ENCODE measurements at regions not wholly inside any gene's neighbourhood (a gene's known extent, or its start where the extent isn't known, plus 50 kb on each side); places are given as distances from the start of the nearest gene placed in this dataset.
"Not testable (repeated sequence)": the region's sequence is repeated elsewhere in the genome, so short reads cannot be mapped to it uniquely, and the experiment has no call there.

DNA sequence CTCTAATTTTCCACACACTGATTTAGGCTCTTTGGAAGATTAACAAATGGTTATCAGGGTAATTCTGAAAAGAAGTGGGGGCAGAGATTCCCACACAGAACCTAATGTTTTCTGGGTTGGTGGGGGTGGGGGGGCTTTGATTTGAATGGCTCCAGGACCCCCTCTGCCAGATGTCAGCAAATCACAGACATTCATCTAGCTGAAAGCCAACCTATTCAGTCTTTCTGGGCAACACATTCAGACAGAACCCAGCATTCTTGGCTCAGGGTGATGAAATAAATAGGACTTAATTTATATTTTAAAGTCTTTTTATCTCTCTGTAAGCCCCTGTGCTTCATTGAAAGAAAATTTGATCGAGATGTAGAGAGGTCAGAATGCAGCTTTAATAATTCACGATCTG, 533.2 kb downstream of the XYLT1 start:
- no peak for DNase-seq (ENCODE audit: low read depth, low spot score)

DNA sequence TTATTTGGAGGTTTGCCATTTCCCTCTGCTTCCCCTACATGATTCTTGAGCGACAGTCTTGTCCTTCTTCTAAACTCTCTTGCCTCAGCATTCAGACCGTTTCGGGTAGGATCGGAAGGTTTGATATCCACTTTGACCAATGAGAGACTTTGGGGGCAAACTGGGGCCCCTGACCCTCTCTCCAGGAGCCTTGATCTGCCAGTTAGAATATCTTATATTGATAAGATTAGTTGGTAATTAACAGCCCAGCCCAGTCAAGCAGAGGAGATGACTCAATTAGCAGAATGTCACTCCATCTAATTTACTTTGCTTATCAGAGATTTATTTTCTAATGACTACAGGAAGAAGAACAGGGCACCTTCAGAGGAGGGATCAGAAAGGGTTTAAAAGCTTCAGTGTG, 532.8 kb downstream of the XYLT1 start:
- no peak for DNase-seq (ENCODE audit: low read depth, low spot score)

DNA sequence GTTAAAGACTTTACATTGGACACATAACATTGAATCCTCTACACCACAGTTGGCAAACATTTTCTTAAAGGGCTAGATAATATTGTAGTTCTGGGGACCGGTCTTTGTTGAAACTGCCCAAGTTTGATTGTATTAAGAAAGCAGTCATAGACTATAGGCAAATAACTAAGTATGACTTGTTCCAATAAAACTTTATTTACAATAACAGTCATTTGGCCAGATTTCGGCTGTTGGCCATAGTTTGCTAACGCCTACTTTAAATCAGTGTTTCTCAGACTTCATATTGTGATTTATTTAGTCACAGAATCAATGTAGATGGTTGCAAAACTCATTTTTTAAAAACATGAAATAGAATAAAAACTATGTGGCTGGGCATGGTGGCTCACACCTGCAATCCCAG, 531.8 kb downstream of the XYLT1 start:
- no peak for DNase-seq (ENCODE audit: low read depth, low spot score)

DNA sequence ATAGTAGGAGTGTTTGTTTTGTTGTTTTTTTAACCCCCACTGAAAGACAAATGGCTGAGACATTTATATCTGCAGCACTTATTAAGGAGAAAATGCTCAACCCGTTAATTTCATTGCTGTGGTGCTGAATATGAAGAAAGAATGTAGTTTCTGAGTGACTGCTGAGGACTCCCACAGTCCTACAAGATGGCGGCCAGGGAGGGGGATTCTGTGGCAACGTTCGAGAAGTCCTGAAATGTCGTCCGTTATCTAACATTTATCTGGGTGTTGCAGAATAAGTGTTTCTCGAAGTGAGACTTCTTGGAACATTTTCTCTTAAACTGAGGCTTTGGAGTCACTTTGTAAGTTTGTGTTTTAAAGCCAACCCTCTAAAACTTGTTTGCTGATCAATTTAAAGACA, 530.4 kb downstream of the XYLT1 start:
- no peak for DNase-seq (ENCODE audit: low read depth, low spot score)

DNA sequence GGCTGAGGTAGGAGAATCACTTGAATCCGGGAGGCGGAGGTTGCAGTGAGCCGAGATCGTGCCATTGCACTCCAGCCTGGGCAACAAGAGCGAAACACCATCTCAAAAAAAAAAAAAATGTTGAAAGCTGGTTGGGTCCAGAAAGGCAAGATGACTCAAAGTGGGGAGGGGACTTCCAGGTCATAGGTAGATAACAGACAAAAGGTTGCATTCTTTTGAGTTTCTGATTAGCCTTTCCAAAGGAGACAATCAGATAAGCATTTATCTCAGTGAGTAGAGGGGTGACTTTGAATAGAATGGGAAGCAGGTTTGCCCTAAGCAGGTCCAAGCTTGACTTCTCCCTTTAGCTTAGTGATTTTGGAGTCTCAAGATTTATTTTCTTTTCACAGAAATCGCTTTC, 527.9 kb downstream of the XYLT1 start:
- not testable (repeated sequence) for DNase-seq (ENCODE audit: low read depth, low spot score)

DNA sequence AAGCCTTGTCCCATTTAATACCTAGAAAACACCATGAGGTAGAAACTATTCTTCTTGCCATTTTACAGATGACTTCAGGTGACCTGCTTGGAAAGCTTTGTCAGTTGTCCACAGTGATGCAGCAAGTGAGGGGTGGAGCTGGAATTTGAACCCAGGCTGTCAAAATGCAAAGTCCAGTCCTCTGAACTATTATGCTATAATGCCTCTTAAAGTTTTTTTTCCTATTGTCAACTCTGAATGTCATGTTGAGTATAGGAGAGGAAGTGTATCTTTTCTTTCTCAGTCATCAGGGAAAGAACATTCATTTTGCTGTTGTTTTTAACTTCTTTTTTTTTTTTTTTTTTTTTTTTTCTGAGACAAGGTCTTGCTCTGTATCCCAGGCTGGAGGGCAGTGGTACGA, 525.6 kb downstream of the XYLT1 start:
- no peak for DNase-seq (ENCODE audit: low read depth, low spot score)

DNA sequence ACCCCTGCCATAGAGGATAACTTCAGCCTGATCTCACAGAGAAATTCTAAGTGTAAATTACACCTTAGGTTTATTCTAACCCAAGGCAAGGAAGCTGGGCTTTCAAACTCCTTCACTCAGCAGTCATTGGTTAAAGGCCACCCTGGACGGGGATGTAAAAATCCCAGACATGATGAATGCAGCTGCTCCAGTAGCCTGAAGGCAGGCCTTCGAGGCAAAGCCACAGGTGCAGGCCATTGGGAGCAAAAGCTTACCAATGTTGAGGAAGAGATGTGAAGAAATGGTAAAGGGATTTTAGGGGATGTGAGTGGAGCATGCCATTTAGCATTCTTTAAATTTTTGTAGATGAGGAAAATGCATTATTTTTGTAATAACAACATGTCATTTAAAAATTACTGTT, 514.4 kb downstream of the XYLT1 start:
- no peak for DNase-seq (ENCODE audit: low read depth, low spot score)

DNA sequence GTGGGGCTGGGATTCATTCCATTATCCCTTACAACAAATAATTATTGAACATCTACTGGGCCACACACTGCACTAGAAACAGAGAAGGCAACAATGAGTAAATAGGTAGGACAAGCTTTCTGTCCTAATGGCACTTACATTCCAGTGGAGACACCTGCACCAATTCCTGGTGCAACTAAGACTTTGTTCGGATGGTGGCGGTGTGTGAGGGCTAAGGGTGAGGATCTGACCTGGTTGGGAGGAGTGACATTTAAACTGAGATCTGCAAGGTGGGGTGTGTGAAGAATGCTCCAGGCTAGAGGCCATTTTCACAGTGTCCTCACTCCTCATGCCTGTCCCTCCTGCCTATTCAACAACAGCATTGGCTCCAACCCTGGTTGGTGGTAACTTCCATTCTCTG, 510.0 kb downstream of the XYLT1 start:
- DNase-seq (ENCODE audit: low read depth, low spot score): no peak

DNA sequence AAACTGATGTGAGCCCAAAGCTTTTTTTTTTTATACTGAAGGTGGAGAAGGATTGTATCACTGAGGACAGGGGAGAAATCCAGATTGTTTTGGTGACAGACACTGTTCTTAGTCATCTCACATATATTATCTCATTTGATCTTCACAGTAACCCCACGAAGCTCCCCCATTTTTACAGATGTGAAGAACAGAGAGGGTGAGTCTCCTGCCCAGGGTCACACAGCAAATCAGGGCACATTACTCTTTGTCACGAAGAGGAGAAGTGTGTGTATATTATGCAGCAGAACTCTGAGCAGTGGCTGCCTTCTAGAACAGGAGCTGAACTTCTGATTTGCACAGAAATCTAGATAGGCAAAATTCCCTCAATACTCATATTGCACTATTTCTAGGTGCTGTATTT, 504.3 kb downstream of the XYLT1 start:
- DNase-seq (ENCODE audit: low read depth, low spot score): no peak

DNA sequence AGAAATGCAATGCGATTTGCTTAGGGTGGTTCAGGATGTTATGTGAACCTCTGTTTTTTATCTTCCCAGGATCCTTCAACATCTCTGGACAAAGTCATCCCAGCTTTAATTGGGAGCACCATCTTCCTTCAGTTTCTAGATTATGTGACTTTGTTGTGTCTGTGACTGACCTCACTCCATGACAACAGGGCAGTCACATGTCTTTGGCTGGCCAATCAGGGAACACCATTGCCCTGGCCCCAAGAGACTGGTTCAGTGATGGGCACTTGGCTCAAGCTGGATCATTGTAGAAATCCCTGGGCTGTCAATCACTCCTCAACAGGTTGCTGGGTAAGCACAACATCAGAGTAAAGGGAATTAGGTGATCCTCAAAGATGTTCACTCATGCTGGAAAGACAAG, 499.7 kb downstream of the XYLT1 start:
- DNase-seq (ENCODE audit: low read depth, low spot score): no peak

DNA sequence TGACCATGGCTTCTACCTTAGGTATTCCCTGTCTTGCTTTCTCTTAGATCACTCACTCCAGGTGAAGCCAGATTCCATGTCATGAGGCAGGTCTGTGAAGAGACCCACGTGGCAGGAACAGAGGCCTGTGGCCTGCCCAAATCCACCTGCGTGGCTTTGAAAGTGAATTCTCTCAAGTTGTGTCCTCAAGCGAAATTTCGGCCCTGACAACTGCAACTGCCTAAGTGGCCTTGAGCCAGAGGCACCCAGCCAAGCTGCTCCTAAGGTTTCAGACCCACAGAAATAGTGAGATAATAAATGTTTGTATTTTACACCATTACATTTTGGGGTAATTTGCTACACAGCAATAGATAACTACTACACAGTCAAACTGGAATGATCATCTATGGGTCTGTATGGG, 497.9 kb downstream of the XYLT1 start:
- DNase-seq (ENCODE audit: low read depth, low spot score): no peak

DNA sequence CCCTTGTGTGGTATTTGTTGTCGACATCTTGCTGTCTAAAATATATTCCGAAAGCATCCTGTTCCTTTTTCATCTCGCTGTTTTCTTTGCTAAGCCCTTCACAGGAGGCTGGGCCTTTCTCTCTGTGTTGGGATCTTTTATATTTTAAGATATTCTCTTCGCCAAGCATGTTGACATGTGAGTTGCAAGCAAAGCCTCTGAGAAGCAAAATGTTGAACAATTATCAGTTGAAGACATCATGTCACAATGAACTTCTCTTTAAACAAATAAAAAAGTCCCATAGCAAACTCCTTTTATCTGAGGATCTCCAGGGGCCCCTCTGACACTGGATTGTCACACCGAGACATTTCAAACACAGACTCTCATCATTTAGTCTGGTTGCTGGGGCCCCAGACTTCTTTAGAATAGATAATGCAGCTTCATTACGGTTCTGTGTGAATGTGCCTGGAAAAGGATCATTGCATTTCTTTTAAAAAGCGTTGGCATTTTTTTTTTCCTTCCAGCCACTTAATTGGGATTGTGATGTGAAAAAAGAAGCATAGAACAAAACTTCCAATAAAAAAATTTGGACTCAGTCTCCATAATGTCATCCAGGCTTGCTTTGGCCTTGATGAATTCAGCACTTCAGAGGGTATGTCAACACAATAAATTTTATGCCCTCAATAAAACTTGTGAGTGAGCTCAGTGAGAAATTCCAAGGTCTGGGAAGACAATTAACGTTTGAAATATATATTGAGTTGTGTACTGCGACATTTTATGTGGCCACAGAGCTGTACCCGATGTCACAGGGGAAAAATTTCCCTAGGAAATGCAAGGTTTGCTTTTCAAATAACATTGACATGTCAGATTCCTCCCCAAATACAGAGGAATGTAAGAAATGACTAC, 496.8 kb downstream of the XYLT1 start:
- DNase-seq (ENCODE audit: low read depth, low spot score): no peak

DNA sequence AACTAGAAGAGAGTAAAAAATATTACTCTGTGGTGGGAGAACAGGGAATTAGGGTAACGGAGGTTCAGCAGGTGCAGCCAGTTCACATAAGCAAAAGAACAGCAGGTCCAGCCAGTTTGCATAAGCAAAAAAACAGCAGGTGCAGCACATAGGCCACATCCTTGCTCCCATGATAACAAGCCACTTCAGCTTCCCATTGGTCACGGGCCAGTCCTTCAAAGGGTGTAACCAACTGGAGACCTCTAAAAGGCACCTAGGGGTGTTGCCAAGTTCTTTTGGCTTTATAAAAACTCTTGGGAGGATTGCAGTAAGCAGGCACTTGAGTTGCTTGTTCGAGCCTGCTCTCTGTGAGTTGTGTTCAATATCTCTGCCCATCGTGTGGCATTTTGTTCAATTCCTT, 488.1 kb downstream of the XYLT1 start:
- DNase-seq (ENCODE audit: low read depth, low spot score): no peak

DNA sequence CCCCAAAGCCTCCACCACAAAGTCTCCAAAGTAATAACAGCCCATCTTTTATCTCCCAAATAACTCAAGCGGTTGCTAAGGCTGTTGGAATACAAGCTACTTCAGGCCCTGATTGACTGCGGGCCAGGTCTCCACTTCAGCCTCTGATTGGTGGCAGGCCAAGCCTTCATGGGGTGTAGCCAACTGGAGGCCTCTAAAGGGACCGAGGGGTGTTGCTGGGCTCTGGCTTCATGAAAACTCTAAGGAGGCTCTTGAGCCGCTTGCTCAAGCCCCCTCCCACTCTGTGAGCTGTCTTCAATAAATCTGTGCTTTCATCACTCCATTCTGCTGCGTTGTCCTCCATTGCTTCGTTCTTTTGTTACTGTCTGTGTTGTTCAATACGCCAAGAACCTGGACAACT, 487.2 kb downstream of the XYLT1 start:
- DNase-seq (ENCODE audit: low read depth, low spot score): no peak

DNA sequence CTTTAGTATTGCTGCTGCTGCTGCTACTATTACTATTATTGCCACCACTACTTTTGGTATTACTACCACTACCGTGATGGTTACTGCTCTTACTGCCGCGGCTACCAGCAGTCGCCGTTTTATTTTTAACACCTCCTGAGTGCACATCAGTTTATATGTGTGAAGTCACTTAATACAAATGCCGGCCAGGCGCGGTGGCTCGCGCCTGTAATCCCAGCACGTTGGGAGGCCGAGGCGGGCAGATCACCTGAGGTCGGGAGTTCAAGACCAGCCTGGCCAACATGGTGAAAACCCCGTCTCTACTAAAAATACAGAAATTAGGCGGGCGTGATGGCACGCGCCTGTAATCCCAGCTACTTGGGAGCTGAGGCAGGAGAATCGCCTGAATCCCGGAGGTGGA, 486.7 kb downstream of the XYLT1 start:
- DNase-seq (ENCODE audit: low read depth, low spot score): not testable (repeated sequence)

DNA sequence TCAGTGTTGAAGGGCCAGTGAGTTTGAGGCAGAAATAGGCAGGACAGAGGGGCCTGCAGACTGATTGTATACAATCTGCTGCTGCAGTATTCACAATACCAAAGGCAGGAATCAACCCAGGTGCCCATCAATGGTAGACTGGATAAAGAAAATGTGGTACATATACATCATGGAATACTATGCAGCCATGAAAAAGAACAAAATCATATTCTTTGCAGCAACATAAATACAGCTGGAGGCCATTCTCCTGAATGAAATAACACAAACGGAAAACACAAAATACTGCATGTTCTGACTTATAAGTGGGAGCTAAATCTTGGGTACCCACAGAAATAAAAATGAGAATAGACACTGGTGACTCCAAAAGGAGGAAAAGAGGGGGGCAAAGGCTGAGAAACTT, 485.1 kb downstream of the XYLT1 start:
- DNase-seq (ENCODE audit: low read depth, low spot score): no peak

DNA sequence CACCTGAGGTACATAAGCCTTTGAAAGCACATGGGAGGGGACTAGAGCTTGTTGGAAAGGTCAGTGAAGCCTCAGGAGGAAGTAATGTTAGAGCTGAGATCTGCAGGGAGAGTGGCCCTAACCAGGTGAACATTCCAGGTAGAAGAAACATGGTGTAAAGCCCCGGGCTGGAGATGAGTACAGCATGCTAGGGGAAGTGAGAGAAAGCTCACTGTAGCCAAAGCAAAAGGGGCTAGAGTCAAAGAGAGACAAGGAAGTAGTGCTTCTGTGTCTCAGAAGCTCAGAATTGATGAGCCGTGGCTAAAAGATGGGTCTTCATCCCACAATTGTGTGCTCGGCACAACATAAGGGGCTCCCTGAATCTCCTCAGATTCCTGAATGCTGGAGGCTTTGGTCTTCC, 481.8 kb downstream of the XYLT1 start:
- DNase-seq (ENCODE audit: low read depth, low spot score): no peak

DNA sequence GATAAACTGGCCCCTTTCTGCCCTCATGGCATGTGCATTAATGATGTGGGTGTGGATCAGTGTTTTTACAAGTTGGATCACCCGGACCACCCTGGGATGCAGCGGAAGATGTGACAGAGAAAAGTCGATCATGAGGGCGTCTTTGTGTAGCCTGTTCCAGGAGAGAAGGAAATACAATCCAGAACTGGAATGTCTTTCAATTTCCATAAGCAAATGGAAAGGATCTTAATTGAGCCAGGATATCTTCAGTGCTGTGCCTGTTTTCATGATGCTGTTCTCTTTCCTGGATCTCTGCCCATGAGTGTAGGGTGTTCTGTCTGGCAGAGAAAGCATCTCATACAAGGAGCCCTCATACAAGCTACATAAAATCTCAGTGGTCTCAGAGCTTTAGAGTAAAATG, 481.4 kb downstream of the XYLT1 start:
- no peak for DNase-seq (ENCODE audit: low read depth, low spot score)

DNA sequence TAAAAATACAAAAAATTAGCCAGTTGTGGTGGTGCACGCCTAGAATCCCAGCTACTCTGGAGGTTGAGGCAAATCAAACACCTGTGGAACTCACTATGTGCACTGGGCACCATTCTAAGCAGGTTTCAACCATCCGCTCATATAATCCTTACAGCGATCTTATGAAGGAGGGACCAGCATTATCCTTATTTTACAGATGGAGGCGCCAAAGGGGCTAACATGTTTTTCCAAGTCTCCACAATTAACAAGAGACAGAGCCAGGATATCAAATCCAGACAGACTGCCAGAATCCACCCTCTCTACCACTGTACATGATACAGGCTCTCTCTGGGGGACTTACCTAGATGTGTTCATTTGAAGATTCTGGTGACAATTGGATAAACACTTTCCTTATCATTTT, 479.0 kb downstream of the XYLT1 start:
- no peak for DNase-seq (ENCODE audit: low read depth, low spot score)

DNA sequence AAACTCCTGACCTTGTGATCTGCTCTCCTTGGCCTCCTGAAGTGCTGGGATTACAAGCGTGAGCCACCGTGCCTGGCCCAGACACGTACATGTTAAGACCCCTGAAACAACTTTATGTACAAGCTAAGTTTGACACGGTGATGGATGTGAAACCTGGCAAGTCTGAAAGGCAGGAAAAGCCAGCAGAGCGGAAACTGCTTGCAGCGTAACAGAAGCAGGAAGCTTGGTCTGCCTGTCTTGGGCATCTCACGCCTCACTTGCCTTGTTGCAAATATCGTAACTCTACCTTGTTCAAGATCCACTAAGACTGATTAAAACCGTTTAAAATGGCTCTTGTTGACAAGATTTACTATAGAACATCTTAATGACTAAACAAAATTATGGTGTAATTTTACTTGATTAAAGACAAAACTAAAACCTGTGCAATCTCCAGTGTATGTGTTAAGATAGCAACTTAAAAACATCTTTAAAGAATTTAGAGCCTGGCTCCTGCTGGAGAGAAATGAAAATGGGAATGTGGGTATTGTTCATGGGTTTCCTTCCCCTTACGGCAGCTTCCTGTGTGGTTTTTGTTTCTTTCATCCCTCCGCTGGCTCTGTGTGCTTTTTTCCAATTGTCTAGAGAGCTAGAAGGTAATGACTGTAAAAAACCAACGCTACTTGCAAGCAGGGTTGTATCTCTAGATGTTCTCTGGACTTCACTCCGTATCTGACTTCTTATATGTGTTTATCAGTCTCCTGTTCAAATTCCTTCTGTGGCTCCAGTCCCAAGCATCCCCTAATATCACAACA, 477.6 kb downstream of the XYLT1 start:
- no peak for DNase-seq (ENCODE audit: low read depth, low spot score)

DNA sequence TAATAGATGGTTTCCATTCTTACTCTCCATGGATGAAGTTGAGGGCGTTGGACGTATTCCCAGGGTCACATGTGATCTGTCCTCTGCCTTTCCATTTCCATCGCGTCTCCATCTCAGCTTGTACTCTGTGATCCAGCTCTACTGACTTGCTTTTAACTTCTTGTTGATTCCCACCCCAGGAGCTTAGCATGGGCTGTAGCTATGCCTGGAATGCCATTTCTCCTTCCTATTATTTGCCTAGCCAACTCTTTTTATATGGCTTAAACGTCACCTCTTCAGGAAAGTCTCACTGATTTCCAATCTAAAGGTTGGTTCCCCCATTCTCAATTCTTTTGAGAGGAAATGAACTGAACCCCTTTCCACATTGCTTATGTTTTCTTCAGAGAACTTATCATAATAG, 475.9 kb downstream of the XYLT1 start:
- no peak for DNase-seq (ENCODE audit: low read depth, low spot score)

DNA sequence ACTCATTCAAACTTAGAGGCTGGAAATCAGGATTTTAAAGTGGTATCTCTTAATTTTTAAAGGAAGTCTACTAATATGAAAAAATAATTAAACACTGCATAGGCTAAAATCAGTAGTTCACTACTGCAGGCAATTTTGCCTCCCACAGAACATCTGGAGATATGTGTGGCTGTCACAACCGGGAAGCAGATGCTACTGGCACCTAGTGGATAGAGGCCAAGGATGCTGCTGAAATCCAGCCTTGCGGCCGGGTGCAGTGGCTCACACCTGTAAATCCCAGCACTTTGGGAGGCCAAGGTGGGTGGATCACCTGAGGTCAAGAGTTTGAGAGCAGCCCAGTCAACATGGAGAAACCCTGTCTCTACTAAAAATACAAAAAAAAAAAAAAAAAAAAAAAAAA, 473.9 kb downstream of the XYLT1 start:
- no peak for DNase-seq (ENCODE audit: low read depth, low spot score)

DNA sequence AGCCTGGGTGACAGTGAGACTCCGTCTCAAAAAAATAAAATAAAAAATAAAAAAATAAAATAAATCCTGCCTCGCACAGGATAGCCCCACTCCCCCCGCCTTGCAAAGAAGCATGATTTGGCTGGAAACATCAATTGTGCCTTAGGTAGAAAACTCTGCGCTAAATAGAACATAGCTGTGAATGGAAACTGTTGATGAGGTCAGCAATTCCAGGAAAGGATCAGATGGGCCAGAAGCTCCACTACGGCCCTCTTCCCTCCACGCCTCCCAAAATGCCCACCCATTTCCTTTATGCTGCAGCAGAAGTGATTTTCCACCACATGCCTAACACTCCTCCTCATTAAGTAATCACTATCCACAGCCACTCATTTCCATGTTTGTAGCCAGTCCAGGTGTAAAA, 473.4 kb downstream of the XYLT1 start:
- no peak for DNase-seq (ENCODE audit: low read depth, low spot score)

Measured in iPS DF 19.7 (cell line).